ENCODE measurements at regions not wholly inside any gene's neighbourhood (a gene's known extent, or its start where the extent isn't known, plus 50 kb on each side); places are given as distances from the start of the nearest gene placed in this dataset.

GRCh38 chr4:10877076-10877475 lies 192.5 kb upstream of the CLNK start (continued):
- TF ChIP-seq ZNF512 (CRISPR knock-in tag; IDR thresholded peaks at IDR 0.05; ENCODE audit: borderline replicate concordance) (no peak), ZNF232 (CRISPR knock-in tag; IDR thresholded peaks at IDR 0.05) (no peak), USF2 (CRISPR knock-in tag; IDR thresholded peaks at IDR 0.05) (no peak), TEAD1 (CRISPR knock-in tag; IDR thresholded peaks at IDR 0.05) (no peak), NFATC4 (CRISPR knock-in tag; IDR thresholded peaks at IDR 0.05) (no peak)

GRCh38 chr4:10875144-10875799 lies 190.7 kb upstream of the CLNK start:
- H3K4me1 Mint-ChIP-seq = peaks cover 6% of the 10 kb centered on the region; the same call in 1 of the 2 replicates
- ATAC-seq (no peak), DNase-seq (ENCODE audit: low spot score) (no peak)
- H3K27me3 Mint-ChIP-seq (ENCODE audit: low read depth) = peaks cover 8% of the 10 kb centered on the region
- peaks cover 64% of the 10 kb centered on the region for H3K36me3 Mint-ChIP-seq
- H3K9me3 Mint-ChIP-seq = peaks cover 85% of the 10 kb centered on the region
- ChIA-PET POLR2A (no interaction called here), CTCF (no interaction called here)
- TF ChIP-seq KAT7 (CRISPR knock-in tag; IDR thresholded peaks at IDR 0.05; ENCODE audit: borderline replicate concordance) (no peak), MLX (CRISPR knock-in tag; IDR thresholded peaks at IDR 0.05) (no peak), JAZF1 (CRISPR knock-in tag; IDR thresholded peaks at IDR 0.05) (no peak), IRF2 (CRISPR knock-in tag; IDR thresholded peaks at IDR 0.05; ENCODE audit: borderline replicate concordance, low read depth) (no peak), E2F4 (CRISPR knock-in tag; IDR thresholded peaks at IDR 0.05; ENCODE audit: borderline replicate concordance, low read depth) (no peak), ZNF281 (CRISPR knock-in tag; IDR thresholded peaks at IDR 0.05) (no peak), USF1 (CRISPR knock-in tag; IDR thresholded peaks at IDR 0.05) (no peak)
- H3K4me3 Mint-ChIP-seq = no peak overlapping the region
- no peak overlapping the region for H3K27ac Mint-ChIP-seq

- no peak overlapping the region for H3K4me3 Mint-ChIP-seq
- peaks cover 6% of the 10 kb centered on the region; the same call in 1 of the 2 replicates for H3K4me1 Mint-ChIP-seq
- peaks cover 9% of the 10 kb centered on the region for H3K27me3 Mint-ChIP-seq (ENCODE audit: low read depth)
- H3K36me3 Mint-ChIP-seq = peaks cover 63% of the 10 kb centered on the region
- CTCF ChIA-PET = no interaction called here
- peaks cover 85% of the 10 kb centered on the region for H3K9me3 Mint-ChIP-seq
- no peak for DNase-seq (ENCODE audit: low spot score)
- POLR2A ChIA-PET = no interaction called here
- H3K27ac Mint-ChIP-seq = no peak overlapping the region
- ATAC-seq = no peak
- TF ChIP-seq ZBTB21 (CRISPR knock-in tag; IDR thresholded peaks at IDR 0.05; ENCODE audit: borderline replicate concordance) (no peak), SOX15 (CRISPR knock-in tag; IDR thresholded peaks at IDR 0.05) (no peak), ATF6 (CRISPR knock-in tag; IDR thresholded peaks at IDR 0.05) (no peak), NFYB (CRISPR knock-in tag; conservative IDR thresholded peaks at IDR 0.05; ENCODE audit: low read depth) (no peak), ZNF281 (CRISPR knock-in tag; IDR thresholded peaks at IDR 0.05) (no peak), CTCF (IDR thresholded peaks at IDR 0.05) (no peak), NR1H2 (CRISPR knock-in tag; IDR thresholded peaks at IDR 0.05) (no peak)
Observed at GRCh38 chr4:10873809-10874208, 189.2 kb upstream of the CLNK start.
